Fibroblast of mammary gland (primary cell): ENCODE measurements at regions not wholly inside any gene's neighbourhood (a gene's known extent, or its start where the extent isn't known, plus 50 kb on each side); places are given as distances from the start of the nearest gene placed in this dataset.

Experiments
- DNase-seq: peaks from one replicate; pipeline ENCODE4 v3.0.0-alpha.2; 2010; ENCODE audit warnings: low read depth
- H3K4me3 ChIP-seq: 2 replicates; pipeline ENCODE4 v1.5.1; 2011; ENCODE audit warnings: low read depth, mild to moderate bottlenecking, low read length, moderate library complexity; ENCODE audit not compliant: control insufficient read depth
- TF ChIP-seq, protein P1 (sequence below): conservative IDR thresholded peaks from 2 replicates; pipeline ENCODE4 v1.5.1; 2011; ENCODE audit warnings: low read depth, low read length, inconsistent platforms; ENCODE audit not compliant: control insufficient read depth, insufficient read depth

- DNase-seq = no peak
- H3K4me3 ChIP-seq = no peak overlapping the region
- TF ChIP-seq, protein P1, sequence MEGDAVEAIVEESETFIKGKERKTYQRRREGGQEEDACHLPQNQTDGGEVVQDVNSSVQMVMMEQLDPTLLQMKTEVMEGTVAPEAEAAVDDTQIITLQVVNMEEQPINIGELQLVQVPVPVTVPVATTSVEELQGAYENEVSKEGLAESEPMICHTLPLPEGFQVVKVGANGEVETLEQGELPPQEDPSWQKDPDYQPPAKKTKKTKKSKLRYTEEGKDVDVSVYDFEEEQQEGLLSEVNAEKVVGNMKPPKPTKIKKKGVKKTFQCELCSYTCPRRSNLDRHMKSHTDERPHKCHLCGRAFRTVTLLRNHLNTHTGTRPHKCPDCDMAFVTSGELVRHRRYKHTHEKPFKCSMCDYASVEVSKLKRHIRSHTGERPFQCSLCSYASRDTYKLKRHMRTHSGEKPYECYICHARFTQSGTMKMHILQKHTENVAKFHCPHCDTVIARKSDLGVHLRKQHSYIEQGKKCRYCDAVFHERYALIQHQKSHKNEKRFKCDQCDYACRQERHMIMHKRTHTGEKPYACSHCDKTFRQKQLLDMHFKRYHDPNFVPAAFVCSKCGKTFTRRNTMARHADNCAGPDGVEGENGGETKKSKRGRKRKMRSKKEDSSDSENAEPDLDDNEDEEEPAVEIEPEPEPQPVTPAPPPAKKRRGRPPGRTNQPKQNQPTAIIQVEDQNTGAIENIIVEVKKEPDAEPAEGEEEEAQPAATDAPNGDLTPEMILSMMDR = no peak
These were observed 280.9 kb upstream of the EEF2KMT start for GRCh38 chr16:5378531-5378930.

- H3K4me3 ChIP-seq = no peak overlapping the region
- no peak for DNase-seq
- TF ChIP-seq, protein P1 = no peak
These were observed 279.8 kb upstream of the EEF2KMT start for GRCh38 chr16:5377280-5377898.

GRCh38 chr16:5374184-5374583 lies 276.6 kb upstream of the EEF2KMT start:
- H3K4me3 ChIP-seq = no peak overlapping the region
- no peak for DNase-seq

DNA sequence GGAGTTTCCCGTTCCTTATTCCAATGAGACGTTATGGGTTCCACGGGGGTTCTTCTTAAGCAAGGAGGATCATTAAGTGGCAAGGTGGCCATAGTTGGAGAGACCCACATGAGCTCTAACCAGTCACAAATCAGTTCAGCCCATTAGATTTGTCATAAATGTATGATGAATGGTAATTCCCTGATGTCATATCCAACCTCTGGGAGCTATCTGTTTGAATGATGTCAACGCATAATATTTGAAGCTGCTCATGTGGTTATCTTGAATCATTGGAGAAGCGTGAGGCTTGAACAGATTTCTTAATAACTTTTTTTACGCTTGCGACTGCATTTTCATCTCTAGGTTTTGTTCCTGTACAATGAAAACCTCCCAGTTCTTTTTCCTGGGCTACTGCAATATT lies 270.4 kb upstream of the EEF2KMT start:
- TF ChIP-seq, protein P1 = no peak
- H3K4me3 ChIP-seq = no peak overlapping the region
- no peak for DNase-seq

More at GRCh38 chr16:5374184-5374583, 276.6 kb upstream of the EEF2KMT start:
- TF ChIP-seq, protein P1 = no peak

DNA sequence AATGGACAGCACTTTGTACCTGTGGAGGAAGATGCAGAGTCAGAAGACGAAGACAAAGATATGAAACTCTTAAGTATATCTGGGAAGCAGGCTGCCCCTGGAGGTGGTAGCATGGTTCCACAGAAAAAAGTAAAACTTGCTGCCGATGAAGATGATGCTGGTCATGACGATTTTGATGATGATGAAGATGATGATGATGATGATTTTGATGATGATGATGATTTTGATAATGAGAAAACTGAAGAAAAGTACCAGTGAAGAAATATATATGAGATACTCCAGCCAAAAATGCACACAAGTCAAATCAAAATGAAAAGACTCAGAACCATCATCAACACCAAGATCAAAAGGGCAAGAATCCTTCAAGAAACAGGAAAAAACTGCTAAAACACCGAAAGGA lies 268.5 kb upstream of the EEF2KMT start:
- no peak for DNase-seq
- no peak overlapping the region for H3K4me3 ChIP-seq
- TF ChIP-seq, protein P1 = no peak

- DNase-seq = no peak
- no peak overlapping the region for H3K4me3 ChIP-seq
- TF ChIP-seq, protein P1 = no peak
These were observed 266.6 kb upstream of the EEF2KMT start for GRCh38 chr16:5364186-5364585.

DNA sequence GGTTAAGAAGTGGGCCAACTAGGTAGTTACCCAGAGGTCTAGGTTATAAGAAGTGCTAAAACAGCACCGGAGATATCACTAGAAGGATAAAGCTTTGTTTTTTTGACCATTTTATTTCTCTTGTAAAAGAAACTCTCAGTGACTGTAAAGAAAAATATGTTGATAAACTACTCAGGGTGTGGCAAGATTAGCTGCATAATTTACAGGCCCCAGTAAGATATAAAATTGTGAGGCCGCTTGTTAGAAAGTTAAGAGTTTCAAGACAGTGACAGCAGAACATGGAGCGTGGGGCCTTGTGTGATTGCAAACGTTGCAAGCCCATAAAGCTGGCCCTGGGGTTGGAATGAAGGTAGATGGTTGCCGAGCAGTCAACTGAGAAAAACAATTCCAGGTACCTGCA lies 263.7 kb upstream of the EEF2KMT start:
- DNase-seq = no peak
- no peak overlapping the region for H3K4me3 ChIP-seq
- TF ChIP-seq, protein P1 = no peak
